H1 (cell line): ENCODE measurements at regions not wholly inside any gene's neighbourhood (a gene's known extent, or its start where the extent isn't known, plus 50 kb on each side); places are given as distances from the start of the nearest gene placed in this dataset.

ENCODE experiments used
- CTCF ChIA-PET: fragments of 300-600 bp; sonication (Branson Sonifier 250); formaldehyde crosslinking; loops from one replicate; lab custom pipeline; 2021; ENCODE audit not compliant: partially characterized antibody; lab: Charles Lee
- POLR2A ChIA-PET: fragments of 300-600 bp; sonication (Branson Sonifier 250); formaldehyde crosslinking; loops from one replicate; lab custom pipeline; 2021; ENCODE audit warnings: inconsistent platforms; ENCODE audit not compliant: partially characterized antibody; lab: Charles Lee
- DNase-seq, 2 experiments: peaks; one replicate each; pipeline versions ENCODE4 v3.0.0 to v3.0.0-alpha.2; 2010 to 2022; ENCODE audit warnings: low spot score in 2 of 2, low read depth in 1 of 2, mixed read lengths in 1 of 2
- FAIRE-seq: peaks from 2 replicates; lab custom pipeline; 2011; peaks lifted over from hg19 to GRCh38; lab: Jason Lieb, UNC
- H2AFZ ChIP-seq: 2 replicates; pipeline ENCODE4 v1.8.1; 2012; ENCODE audit warnings: low read length, inconsistent platforms
- H2AK5ac ChIP-seq: 2 replicates; pipeline ENCODE4 v1.6.1; 2013; ENCODE audit warnings: low read depth, low read length
- H2BK120ac ChIP-seq: replicated peaks from 2 replicates; pipeline ENCODE3; 2013; ENCODE audit warnings: low read depth, low read length, inconsistent platforms
- H2BK12ac ChIP-seq: 2 replicates; pipeline ENCODE4 v1.6.1; 2013; ENCODE audit warnings: low read depth, low read length
- H2BK15ac ChIP-seq: 2 replicates; pipeline ENCODE4 v1.6.1; 2013; ENCODE audit warnings: low read length
- H2BK20ac ChIP-seq: 2 replicates; pipeline ENCODE4 v1.6.1; 2013; ENCODE audit warnings: low read length
- H2BK5ac ChIP-seq: 2 replicates; pipeline ENCODE4 v1.6.1; 2013; ENCODE audit warnings: low read depth, low read length
- H3K14ac ChIP-seq: 2 replicates; pipeline ENCODE4 v1.6.1; 2013; ENCODE audit warnings: inconsistent platforms; ENCODE audit not compliant: insufficient read length
- H3K18ac ChIP-seq: 2 replicates; pipeline ENCODE4 v1.6.1; 2013; ENCODE audit warnings: low read length; ENCODE audit errors: extremely low read depth
- H3K23ac ChIP-seq: 2 replicates; pipeline ENCODE4 v1.6.1; 2013; ENCODE audit warnings: inconsistent platforms; ENCODE audit not compliant: insufficient read length
- H3K23me2 ChIP-seq: 2 replicates; pipeline ENCODE4 v1.6.1; 2013; ENCODE audit warnings: low read depth, low read length
- H3K27ac ChIP-seq: 2 replicates; pipeline ENCODE4 v1.6.1; 2011; ENCODE audit warnings: low read depth, low read length, inconsistent platforms
- H3K27me3 ChIP-seq, 4 experiments: replicated peaks in 1 of 4; 1 replicate in 1 of 4; 2 replicates in 3 of 4; pipeline versions ENCODE4 v1.6.1 to v1.8.1; 2011 to 2013; ENCODE audit warnings: low read length in 3 of 4, mild to moderate bottlenecking in 3 of 4, inconsistent platforms in 2 of 4, mixed read lengths in 2 of 4, moderate library complexity in 1 of 4; ENCODE audit not compliant: control insufficient read depth in 3 of 4, insufficient read depth in 3 of 4; ENCODE audit errors: extremely low read depth in 1 of 4
- H3K36me3 ChIP-seq, 4 experiments: 2 replicates each; pipeline versions ENCODE4 v1.6.1 to v1.8.1; 2011 to 2013; ENCODE audit warnings: mild to moderate bottlenecking in 4 of 4, low read length in 3 of 4, moderate library complexity in 2 of 4, control low read depth in 1 of 4, inconsistent platforms in 1 of 4; ENCODE audit not compliant: insufficient read depth in 4 of 4, control insufficient read depth in 2 of 4
- H3K4ac ChIP-seq: replicated peaks from 2 replicates; pipeline ENCODE3; 2013; ENCODE audit warnings: low read length, low read depth, mixed read lengths, inconsistent platforms; ENCODE audit not compliant: insufficient read length
- H3K4me1 ChIP-seq, 4 experiments: replicated peaks in 1 of 4; 1 replicate in 1 of 4; 2 replicates in 3 of 4; pipeline versions ENCODE4 v1.6.1 to v1.8.1; 2011 to 2013; ENCODE audit warnings: low read length in 3 of 4, inconsistent platforms in 2 of 4, mixed read lengths in 1 of 4; ENCODE audit not compliant: insufficient read depth in 4 of 4, control insufficient read depth in 3 of 4
- H3K4me2 ChIP-seq, 2 experiments: 2 replicates each; pipeline versions ENCODE4 v1.6.1 to v1.8.1; 2011 to 2013; ENCODE audit warnings: low read depth in 2 of 2, low read length in 2 of 2, control low read depth in 1 of 2, inconsistent platforms in 1 of 2, mild to moderate bottlenecking in 1 of 2; ENCODE audit not compliant: insufficient read depth in 1 of 2
- H3K4me3 ChIP-seq, 4 experiments: fragments of 200-600, 300-600 bp in 1 of 4; sonication (generic), shearing (Covaris generic), sonication (Bioruptor Twin) in 1 of 4; 2 replicates each; pipeline versions ENCODE4 v1.5.1 to v1.8.1; 2011 to 2016; ENCODE audit warnings: low read length in 4 of 4, low read depth in 3 of 4, control low read depth in 2 of 4, inconsistent platforms in 2 of 4, mild to moderate bottlenecking in 2 of 4, mixed read lengths in 1 of 4, moderate library complexity in 1 of 4; ENCODE audit not compliant: insufficient read depth in 2 of 4; ENCODE audit errors: extremely low read depth in 1 of 4
- H3K56ac ChIP-seq: replicated peaks from 2 replicates; pipeline ENCODE3; 2013; ENCODE audit warnings: low read depth, mild to moderate bottlenecking, mixed read lengths, low read length, inconsistent platforms; ENCODE audit not compliant: insufficient read length
- H3K79me1 ChIP-seq: 2 replicates; pipeline ENCODE4 v1.6.1; 2013; ENCODE audit warnings: low read depth, low read length, control low read depth
- H3K79me2 ChIP-seq, 2 experiments: 2 replicates each; pipeline versions ENCODE4 v1.6.1 to v1.8.1; 2012 to 2013; ENCODE audit warnings: low read length in 2 of 2, mild to moderate bottlenecking in 2 of 2, inconsistent platforms in 1 of 2; ENCODE audit not compliant: insufficient read depth in 2 of 2, control insufficient read depth in 1 of 2
- H3K9ac ChIP-seq, 4 experiments: replicated peaks in 1 of 4; 1 replicate in 1 of 4; 2 replicates in 3 of 4; pipeline versions ENCODE4 v1.6.1 to v1.8.1; 2011 to 2013; ENCODE audit warnings: low read depth in 3 of 4, low read length in 3 of 4, control low read depth in 2 of 4, mild to moderate bottlenecking in 2 of 4, moderate library complexity in 2 of 4, inconsistent platforms in 1 of 4; ENCODE audit errors: extremely low read depth in 1 of 4
- H3K9me3 ChIP-seq, 2 experiments: 2 replicates each; pipeline versions ENCODE4 v1.6.1 to v1.8.1; 2012 to 2013; ENCODE audit warnings: mild to moderate bottlenecking in 2 of 2, moderate library complexity in 2 of 2, control low read depth in 1 of 2, inconsistent platforms in 1 of 2, low read depth in 1 of 2, low read length in 1 of 2, mixed read lengths in 1 of 2; ENCODE audit not compliant: insufficient read depth in 2 of 2
- H4K20me1 ChIP-seq, 2 experiments: replicated peaks in 1 of 2; 2 replicates each; pipeline versions ENCODE3 to v1.8.1; 2011 to 2013; ENCODE audit warnings: inconsistent platforms in 2 of 2, low read length in 2 of 2, mild to moderate bottlenecking in 1 of 2; ENCODE audit not compliant: insufficient read depth in 2 of 2, control insufficient read depth in 1 of 2
- H4K5ac ChIP-seq: 2 replicates; pipeline ENCODE4 v1.6.1; 2013; ENCODE audit warnings: low read length, low read depth, mixed read lengths, inconsistent platforms; ENCODE audit not compliant: insufficient read length
- H4K8ac ChIP-seq: 2 replicates; pipeline ENCODE4 v1.8.0; 2013; ENCODE audit warnings: mild to moderate bottlenecking, moderate library complexity, low read length, inconsistent platforms; ENCODE audit not compliant: insufficient read depth; ENCODE audit errors: extremely low read depth
- H4K91ac ChIP-seq: replicated peaks from 2 replicates; pipeline ENCODE3; 2013; ENCODE audit warnings: low read length, mixed read lengths, inconsistent platforms; ENCODE audit not compliant: insufficient read length
- BCL11A ChIP-seq, 2 experiments: IDR thresholded peaks; one replicate each; pipeline ENCODE4 v1.6.1; 2011; ENCODE audit warnings: low read depth in 2 of 2, low read length in 2 of 2, mild to moderate bottlenecking in 2 of 2
- HDAC6 ChIP-seq: IDR thresholded peaks from one replicate; pipeline ENCODE4 v1.7.1; 2012; ENCODE audit warnings: low read depth, mild to moderate bottlenecking, inconsistent platforms, low read length, moderate library complexity
- POLR2AphosphoS5 ChIP-seq: IDR thresholded peaks from 2 replicates; pipeline ENCODE4 v1.6.1; 2011; ENCODE audit warnings: low read depth, low read length
- SAP30 ChIP-seq: fragments of 300-600 bp; sonication (generic); IDR thresholded peaks from 2 replicates; pipeline ENCODE4 v1.7.1; 2012; ENCODE audit warnings: low read length, moderate library complexity, mild to moderate bottlenecking, inconsistent platforms; ENCODE audit not compliant: insufficient read depth, insufficient replicate concordance
- SP1 ChIP-seq: IDR thresholded peaks from 2 replicates; pipeline ENCODE4 v1.6.1; 2011; ENCODE audit warnings: low read depth, low read length
- WGBS, 2 experiments: shearing (Covaris generic) in 1 of 2; methylation state at CpG; one replicate each; pipeline versions ENCODE4 v1.1.6 to v1.1.7; 2013 to 2015; ENCODE audit warnings: low lambda C conversion rate in 2 of 2, mixed read lengths in 2 of 2, inconsistent platforms in 1 of 2, low coverage in 1 of 2, missing lambda C conversion rate in 1 of 2; ENCODE audit not compliant: insufficient replicate concordance in 2 of 2, insufficient coverage in 1 of 2, insufficient read length in 1 of 2; ENCODE audit errors: extremely low coverage in 1 of 2, missing lambda C conversion rate in 1 of 2; 5-methylcytosine and 5-hydroxymethylcytosine counted together

GRCh38 chrY:12357204-12357603 is 343.8 kb upstream of the USP9Y start:
- H2BK15ac ChIP-seq: no peak overlapping the region
- WGBS, 2 experiments: 79% methylated on average over 3 of the region's 3 CpGs; no CpG with 5 or more reads in 1 of the 2 experiments
- no peak overlapping the region for H2BK120ac ChIP-seq
- no peak overlapping the region for H3K56ac ChIP-seq
- no peak overlapping the region for H2AK5ac ChIP-seq
- H4K20me1 ChIP-seq: no peaks in the 10 kb centered on the region
- no peak overlapping the region for H3K9ac ChIP-seq
- H3K9me3 ChIP-seq: peaks cover 0 to 26% of the 10 kb centered on the region in 2 experiments; a peak in 2 of 4 replicates
- no peaks in the 10 kb centered on the region for H3K79me2 ChIP-seq
- no peak overlapping the region for H3K18ac ChIP-seq
- no peak overlapping the region for H4K5ac ChIP-seq
- H3K23me2 ChIP-seq: no peaks in the 10 kb centered on the region
- no peaks in the 10 kb centered on the region for H3K36me3 ChIP-seq
- H4K8ac ChIP-seq: no peak overlapping the region
- DNase-seq: no peak
- no peaks in the 10 kb centered on the region for H3K79me1 ChIP-seq
- no peak overlapping the region for H3K4ac ChIP-seq
- H2BK5ac ChIP-seq: no peak overlapping the region
- H2AFZ ChIP-seq: no peak overlapping the region
- no peak overlapping the region for H3K14ac ChIP-seq
- peaks cover 0 to 3% (median 0%) of the 10 kb centered on the region in 4 experiments; a peak in 1 of 7 replicates for H3K27me3 ChIP-seq
- no peaks in the 10 kb centered on the region for H3K4me1 ChIP-seq
- no peak overlapping the region for H3K4me2 ChIP-seq
- H4K91ac ChIP-seq: no peak overlapping the region
- no peak overlapping the region for H3K23ac ChIP-seq
- no peak overlapping the region for H3K4me3 ChIP-seq
- ChIA-PET POLR2A (no interaction called here), CTCF (no interaction called here)
- no peak overlapping the region for H3K27ac ChIP-seq
- no peak overlapping the region for H2BK20ac ChIP-seq
- no peak overlapping the region for H2BK12ac ChIP-seq
- no peak for FAIRE-seq
- no peak for TF ChIP-seq BCL11A (IDR thresholded peaks at IDR 0.05; ENCODE audit: low read depth in 2 of 2, low read length in 2 of 2)
- TF ChIP-seq SP1: no peak
- no peak for TF ChIP-seq POLR2AphosphoS5
- no peak for TF ChIP-seq SAP30
- no peak for TF ChIP-seq HDAC6
